ENCODE measurements at regions not wholly inside any gene's neighbourhood (a gene's known extent, or its start where the extent isn't known, plus 50 kb on each side); places are given as distances from the start of the nearest gene placed in this dataset.

DNA sequence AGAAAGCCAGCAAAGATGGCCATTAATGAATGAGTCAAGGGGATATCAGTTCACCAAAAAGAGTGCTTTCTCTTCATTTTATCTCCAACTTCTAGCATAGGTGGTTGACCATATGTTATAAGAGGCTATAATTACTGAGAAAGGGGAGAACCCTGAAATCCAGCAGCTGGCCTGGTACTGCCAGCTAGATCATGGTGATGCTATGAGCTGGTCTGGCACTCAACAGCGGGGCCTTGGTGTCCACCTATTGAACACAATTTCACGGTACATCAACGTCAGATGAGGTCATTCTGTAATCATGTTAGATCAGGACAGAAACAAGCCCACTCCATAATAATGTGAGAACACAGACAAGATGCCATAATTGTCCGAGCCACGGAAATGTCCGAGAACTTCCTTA lies 1644.8 kb upstream of the PCDH7 start:
- TF ChIP-seq, protein P1, sequence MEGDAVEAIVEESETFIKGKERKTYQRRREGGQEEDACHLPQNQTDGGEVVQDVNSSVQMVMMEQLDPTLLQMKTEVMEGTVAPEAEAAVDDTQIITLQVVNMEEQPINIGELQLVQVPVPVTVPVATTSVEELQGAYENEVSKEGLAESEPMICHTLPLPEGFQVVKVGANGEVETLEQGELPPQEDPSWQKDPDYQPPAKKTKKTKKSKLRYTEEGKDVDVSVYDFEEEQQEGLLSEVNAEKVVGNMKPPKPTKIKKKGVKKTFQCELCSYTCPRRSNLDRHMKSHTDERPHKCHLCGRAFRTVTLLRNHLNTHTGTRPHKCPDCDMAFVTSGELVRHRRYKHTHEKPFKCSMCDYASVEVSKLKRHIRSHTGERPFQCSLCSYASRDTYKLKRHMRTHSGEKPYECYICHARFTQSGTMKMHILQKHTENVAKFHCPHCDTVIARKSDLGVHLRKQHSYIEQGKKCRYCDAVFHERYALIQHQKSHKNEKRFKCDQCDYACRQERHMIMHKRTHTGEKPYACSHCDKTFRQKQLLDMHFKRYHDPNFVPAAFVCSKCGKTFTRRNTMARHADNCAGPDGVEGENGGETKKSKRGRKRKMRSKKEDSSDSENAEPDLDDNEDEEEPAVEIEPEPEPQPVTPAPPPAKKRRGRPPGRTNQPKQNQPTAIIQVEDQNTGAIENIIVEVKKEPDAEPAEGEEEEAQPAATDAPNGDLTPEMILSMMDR (IDR thresholded peaks at IDR 0.05): no peak
- no peak for TF ChIP-seq POLR2A (IDR thresholded peaks at IDR 0.05)

All from heart left ventricle (tissue), 13 donors.